Endothelial cell of umbilical vein (primary cell): ENCODE measurements at regions not wholly inside any gene's neighbourhood (a gene's known extent, or its start where the extent isn't known, plus 50 kb on each side); places are given as distances from the start of the nearest gene placed in this dataset.

Experiments used
- BruUV-seq: library from RNA; stranded (reverse); fragments of 400-500 nt; replicated peaks from 2 replicates; lab custom pipeline; 2021; lab: Mats Ljungman, UMichigan
- CTCF ChIA-PET: fragments of 300-600, 350-600 bp; sonication (Branson Sonifier 250); formaldehyde crosslinking; loops from one replicate; lab custom pipeline; 2021; ENCODE audit warnings: antibody characterized with exemption, inconsistent platforms; lab: Charles Lee
- POLR2A ChIA-PET: fragments of 300-600, 350-600 bp; sonication (Branson Sonifier 250); formaldehyde crosslinking; loops from one replicate; lab custom pipeline; 2021; ENCODE audit warnings: antibody characterized with exemption, inconsistent platforms; lab: Charles Lee
- DNase-seq: peaks from one replicate; pipeline ENCODE4 v3.0.0-alpha.2; 2011; ENCODE audit warnings: low read depth, low spot score
- FAIRE-seq: peaks from 2 replicates; lab custom pipeline; 2011; peaks lifted over from hg19 to GRCh38; lab: Jason Lieb, UNC
- H2AFZ ChIP-seq: 2 replicates; pipeline ENCODE4 v1.6.0; 2012; ENCODE audit warnings: low read depth, low read length, control low read depth, inconsistent platforms
- H3K27ac ChIP-seq: 2 replicates; pipeline ENCODE4 v1.5.1; 2011; ENCODE audit warnings: low read depth, mild to moderate bottlenecking, control low read depth, low read length, moderate library complexity; ENCODE audit not compliant: insufficient read depth
- H3K27me3 ChIP-seq, 2 experiments: 2 replicates each; pipeline versions ENCODE4 v1.6.0 to v1.6.1; 2011; ENCODE audit warnings: low read length in 2 of 2, mixed read lengths in 1 of 2; ENCODE audit not compliant: control insufficient read depth in 2 of 2, insufficient read depth in 2 of 2
- H3K36me3 ChIP-seq, 2 experiments: 2 replicates in 1 of 2; 3 replicates in 1 of 2; pipeline ENCODE4 v1.5.1; 2011; ENCODE audit warnings: low read length in 2 of 2, mild to moderate bottlenecking in 1 of 2, moderate library complexity in 1 of 2; ENCODE audit not compliant: control insufficient read depth in 2 of 2, insufficient read depth in 2 of 2; ENCODE audit errors: extremely low read depth in 1 of 2
- H3K4me1 ChIP-seq: 3 replicates; pipeline ENCODE4 v1.5.1; 2011; ENCODE audit warnings: mild to moderate bottlenecking, low read length; ENCODE audit not compliant: control insufficient read depth, insufficient read depth; ENCODE audit errors: extremely low read depth
- H3K4me2 ChIP-seq: 2 replicates; pipeline ENCODE4 v1.6.1; 2011; ENCODE audit warnings: low read length, control low read depth, mixed read lengths; ENCODE audit not compliant: insufficient read depth
- H3K4me3 ChIP-seq, 3 experiments: fragments of 200-600 bp in 1 of 3; sonication (generic), shearing (Covaris generic) in 1 of 3; replicated peaks in 1 of 3; 2 replicates each; pipeline ENCODE4 v1.5.1; 2011 to 2016; ENCODE audit warnings: control low read depth in 3 of 3, low read length in 3 of 3, mild to moderate bottlenecking in 2 of 3, inconsistent platforms in 1 of 3, low read depth in 1 of 3, moderate library complexity in 1 of 3; ENCODE audit not compliant: insufficient read depth in 1 of 3
- H3K79me2 ChIP-seq: 2 replicates; pipeline ENCODE4 v1.6.0; 2012; ENCODE audit warnings: low read length, inconsistent platforms; ENCODE audit not compliant: control insufficient read depth, insufficient read depth
- H3K9ac ChIP-seq: replicated peaks from 2 replicates; pipeline ENCODE3; 2011; ENCODE audit warnings: low read length, control low read depth; ENCODE audit not compliant: insufficient read depth; ENCODE audit errors: extremely low read depth
- H3K9me1 ChIP-seq: replicated peaks from 3 replicates; pipeline ENCODE4 v1.6.0; 2011; ENCODE audit warnings: mild to moderate bottlenecking, low read length; ENCODE audit not compliant: control insufficient read depth, insufficient read depth; ENCODE audit errors: extremely low read depth
- H3K9me3 ChIP-seq: replicated peaks from 2 replicates; pipeline ENCODE4 v1.5.1; 2012; ENCODE audit warnings: low read length, inconsistent platforms; ENCODE audit not compliant: control insufficient read depth, insufficient read depth
- H4K20me1 ChIP-seq: replicated peaks from 2 replicates; pipeline ENCODE3; 2011; ENCODE audit warnings: mild to moderate bottlenecking, low read length; ENCODE audit not compliant: control insufficient read depth, insufficient read depth; ENCODE audit errors: extremely low read depth
- CTCF ChIP-seq, 2 donors: IDR thresholded peaks; 1 replicate in 1 of 2; 2 replicates in 1 of 2; pipeline ENCODE4 v1.5.1; 2011; ENCODE audit warnings: low read length in 2 of 2, mild to moderate bottlenecking in 2 of 2, moderate library complexity in 2 of 2, control low read depth in 1 of 2, inconsistent platforms in 1 of 2, low read depth in 1 of 2; ENCODE audit not compliant: insufficient read depth in 1 of 2; ENCODE audit errors: extremely low read depth in 1 of 2
- EZH2 ChIP-seq: IDR thresholded peaks from 2 replicates; pipeline ENCODE4 v1.6.1; 2012; ENCODE audit warnings: borderline replicate concordance, low read depth, mild to moderate bottlenecking, moderate library complexity, low read length, inconsistent platforms; ENCODE audit not compliant: severe bottlenecking
- FOS ChIP-seq: IDR thresholded peaks from 2 replicates; pipeline ENCODE4 v1.6.1; 2011; ENCODE audit warnings: mild to moderate bottlenecking, low read length, moderate library complexity, borderline replicate concordance; ENCODE audit not compliant: insufficient read depth
- GATA2 ChIP-seq: IDR thresholded peaks from 2 replicates; pipeline ENCODE4 v1.7.0; 2011; ENCODE audit warnings: low read depth, mild to moderate bottlenecking, moderate library complexity, mixed read lengths, low read length; ENCODE audit not compliant: insufficient read length, insufficient read depth
- JUN ChIP-seq: IDR thresholded peaks from 2 replicates; pipeline ENCODE4 v1.6.1; 2011; ENCODE audit warnings: borderline replicate concordance, low read depth; ENCODE audit not compliant: insufficient read length, insufficient read depth
- MAX ChIP-seq: IDR thresholded peaks from 2 replicates; pipeline ENCODE4 v1.6.1; 2011; ENCODE audit not compliant: insufficient read depth, insufficient read length
- MYC ChIP-seq: IDR thresholded peaks from one replicate; pipeline ENCODE4 v1.6.1; 2011; ENCODE audit warnings: mild to moderate bottlenecking, low read depth, low read length
- POLR2A ChIP-seq: IDR thresholded peaks from 2 replicates; pipeline ENCODE4 v1.6.1; 2012; ENCODE audit warnings: low read depth, mild to moderate bottlenecking, control low read depth, low read length
- POLR2AphosphoS5 ChIP-seq: IDR thresholded peaks from 2 replicates; pipeline ENCODE4 v1.6.1; 2012; ENCODE audit warnings: low read depth, mild to moderate bottlenecking, control low read depth, low read length, moderate library complexity; ENCODE audit not compliant: insufficient read depth
- dilution Hi-C: fragments of 300-500 bp; cut with MboI; formaldehyde crosslinking; loops from one replicate; pipeline ENCODE4 v1.15.0; 2019; ENCODE audit warnings: low sequenced_read_pairs; ENCODE audit not compliant: extremely low pct_ligation_motif_present
- intact Hi-C: fragments of 100-400 bp; cut with micrococcal nuclease; formaldehyde crosslinking; loops from one replicate; pipeline ENCODE4 v1.10.0; 2022

- FAIRE-seq (no peak), DNase-seq (no peak)
- intact Hi-C loops, result no loop called here
- Histone ChIP-seq H3K4me2 (no peak overlapping the region), H3K9ac (no peak overlapping the region), H3K9me3 (no peaks in the 10 kb centered on the region), H3K9me1 (no peaks in the 10 kb centered on the region), H3K4me1 (no peaks in the 10 kb centered on the region), H3K79me2 (no peaks in the 10 kb centered on the region), H2AFZ (no peak overlapping the region), H3K27me3 (no peaks in the 10 kb centered on the region), H3K4me3 (no peak overlapping the region), H3K36me3 (no peaks in the 10 kb centered on the region), H3K27ac (no peak overlapping the region), H4K20me1 (no peaks in the 10 kb centered on the region)
- no TSS peak for BruUV-seq
- dilution Hi-C loops, result no loop called here
- ChIA-PET POLR2A (no interaction called here), CTCF (interaction anchor here (0.7 kb wide), 1 partner anchor 22 kb away, joined by 3 read pairs; no protein-coding TSS in a partner anchor)
- TF ChIP-seq EZH2 (no peak), GATA2 (no peak), JUN (no peak), MYC (no peak), FOS (no peak), POLR2A (no peak), CTCF (IDR thresholded peaks at IDR 0.05; ENCODE audit: extremely low read depth in 1 of 2, insufficient read depth in 1 of 2, low read depth in 1 of 2, low read length in 2 of 2) (no peak), POLR2AphosphoS5 (no peak), MAX (no peak)
These were observed 1229.6 kb downstream of the SUCLG1 start for GRCh38 chr2:83229443-83229842.
